ENCODE measurements at regions not wholly inside any gene's neighbourhood (a gene's known extent, or its start where the extent isn't known, plus 50 kb on each side); places are given as distances from the start of the nearest gene placed in this dataset.

- Mint-ChIP-seq H3K9me3 (no peaks in the 10 kb centered on the region), H3K4me1 (ENCODE audit: low read depth) (peaks cover 5% of the 10 kb centered on the region), H3K36me3 (ENCODE audit: low read depth) (no peaks in the 10 kb centered on the region), H3K27me3 (no peaks in the 10 kb centered on the region), H3K27ac (no peak overlapping the region), H3K4me3 (no peak overlapping the region)
- H3K27ac ChIP-seq (ENCODE audit: low read depth in 1 of 2, low read length in 2 of 2): no peak overlapping the region
- no peak for ATAC-seq (ENCODE audit: poor library complexity)
- ChIA-PET CTCF (interaction anchor here (1.2 kb wide), 1 partner anchor 63 kb away, joined by 3 read pairs; no protein-coding TSS in a partner anchor), POLR2A (no interaction called here)
- no peaks in the 10 kb centered on the region for H3K36me3 ChIP-seq (ENCODE audit: insufficient read depth, low read length)
- no peaks in the 10 kb centered on the region for H3K9me3 ChIP-seq (ENCODE audit: control insufficient read depth in 1 of 2, insufficient read depth in 1 of 2, low read length in 2 of 2)
- H3K4me1 ChIP-seq (ENCODE audit: insufficient read depth, low read length): no peaks in the 10 kb centered on the region
- TF ChIP-seq, protein P1, sequence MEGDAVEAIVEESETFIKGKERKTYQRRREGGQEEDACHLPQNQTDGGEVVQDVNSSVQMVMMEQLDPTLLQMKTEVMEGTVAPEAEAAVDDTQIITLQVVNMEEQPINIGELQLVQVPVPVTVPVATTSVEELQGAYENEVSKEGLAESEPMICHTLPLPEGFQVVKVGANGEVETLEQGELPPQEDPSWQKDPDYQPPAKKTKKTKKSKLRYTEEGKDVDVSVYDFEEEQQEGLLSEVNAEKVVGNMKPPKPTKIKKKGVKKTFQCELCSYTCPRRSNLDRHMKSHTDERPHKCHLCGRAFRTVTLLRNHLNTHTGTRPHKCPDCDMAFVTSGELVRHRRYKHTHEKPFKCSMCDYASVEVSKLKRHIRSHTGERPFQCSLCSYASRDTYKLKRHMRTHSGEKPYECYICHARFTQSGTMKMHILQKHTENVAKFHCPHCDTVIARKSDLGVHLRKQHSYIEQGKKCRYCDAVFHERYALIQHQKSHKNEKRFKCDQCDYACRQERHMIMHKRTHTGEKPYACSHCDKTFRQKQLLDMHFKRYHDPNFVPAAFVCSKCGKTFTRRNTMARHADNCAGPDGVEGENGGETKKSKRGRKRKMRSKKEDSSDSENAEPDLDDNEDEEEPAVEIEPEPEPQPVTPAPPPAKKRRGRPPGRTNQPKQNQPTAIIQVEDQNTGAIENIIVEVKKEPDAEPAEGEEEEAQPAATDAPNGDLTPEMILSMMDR (IDR thresholded peaks at IDR 0.05): no peak
- no peak overlapping the region for H3K4me3 ChIP-seq (ENCODE audit: low read length)
- intact Hi-C loops (cut with DNase I, micrococcal nuclease): no loop called here
- no peak for DNase-seq
- no peaks in the 10 kb centered on the region for H3K27me3 ChIP-seq (ENCODE audit: control insufficient read depth in 1 of 2, insufficient read depth in 2 of 2, low read length in 2 of 2)
Measured at GRCh38 chr5:109589239-109589638, 100.5 kb upstream of the MAN2A1 start.

- CTCF ChIA-PET: interaction anchor here (1.2 kb wide), 1 partner anchor 64 kb away, joined by 3 read pairs; no protein-coding TSS in a partner anchor
- POLR2A ChIA-PET: interaction anchor here (0.5 kb wide), 1 partner anchor 27 kb away, joined by 6 read pairs; no protein-coding TSS in a partner anchor
- TF ChIP-seq, protein P1 (IDR thresholded peaks at IDR 0.05): no peak
- H3K27ac ChIP-seq (ENCODE audit: low read depth in 1 of 2, low read length in 2 of 2): no peak overlapping the region
- no peaks in the 10 kb centered on the region for H3K9me3 Mint-ChIP-seq
- no peak overlapping the region for H3K27ac Mint-ChIP-seq
- ATAC-seq (ENCODE audit: poor library complexity) (no peak), DNase-seq (no peak)
- no peaks in the 10 kb centered on the region for H3K36me3 ChIP-seq (ENCODE audit: insufficient read depth, low read length)
- no peaks in the 10 kb centered on the region for H3K4me1 ChIP-seq (ENCODE audit: insufficient read depth, low read length)
- no peaks in the 10 kb centered on the region for H3K9me3 ChIP-seq (ENCODE audit: control insufficient read depth in 1 of 2, insufficient read depth in 1 of 2, low read length in 2 of 2)
- H3K27me3 ChIP-seq (ENCODE audit: control insufficient read depth in 1 of 2, insufficient read depth in 2 of 2, low read length in 2 of 2): no peaks in the 10 kb centered on the region
- no peak overlapping the region for H3K4me3 ChIP-seq (ENCODE audit: low read length)
- intact Hi-C loops (cut with DNase I, micrococcal nuclease): no loop called here
- H3K36me3 Mint-ChIP-seq (ENCODE audit: low read depth): no peaks in the 10 kb centered on the region
- no peaks in the 10 kb centered on the region for H3K4me1 Mint-ChIP-seq (ENCODE audit: low read depth)
- H3K4me3 Mint-ChIP-seq: no peak overlapping the region
- no peaks in the 10 kb centered on the region for H3K27me3 Mint-ChIP-seq
Measured at GRCh38 chr5:109588281-109589035, 101.3 kb upstream of the MAN2A1 start.

- ATAC-seq (ENCODE audit: poor library complexity) (no peak), DNase-seq (no peak)
- Histone ChIP-seq H3K36me3 (ENCODE audit: insufficient read depth, low read length) (no peaks in the 10 kb centered on the region), H3K27ac (ENCODE audit: low read depth in 1 of 2, low read length in 2 of 2) (no peak overlapping the region), H3K27me3 (ENCODE audit: control insufficient read depth in 1 of 2, insufficient read depth in 2 of 2, low read length in 2 of 2) (no peaks in the 10 kb centered on the region), H3K9me3 (ENCODE audit: control insufficient read depth in 1 of 2, insufficient read depth in 1 of 2, low read length in 2 of 2) (no peaks in the 10 kb centered on the region), H3K4me3 (ENCODE audit: low read length) (no peak overlapping the region), H3K4me1 (ENCODE audit: insufficient read depth, low read length) (no peaks in the 10 kb centered on the region)
- no peaks in the 10 kb centered on the region for H3K27me3 Mint-ChIP-seq
- no peaks in the 10 kb centered on the region for H3K4me1 Mint-ChIP-seq (ENCODE audit: low read depth)
- TF ChIP-seq, protein P1 (IDR thresholded peaks at IDR 0.05): no peak
- intact Hi-C loops (cut with DNase I, micrococcal nuclease): no loop called here
- H3K36me3 Mint-ChIP-seq (ENCODE audit: low read depth): no peaks in the 10 kb centered on the region
- ChIA-PET POLR2A (no interaction called here), CTCF (no interaction called here)
- H3K4me3 Mint-ChIP-seq: no peak overlapping the region
- H3K9me3 Mint-ChIP-seq: no peaks in the 10 kb centered on the region
- no peak overlapping the region for H3K27ac Mint-ChIP-seq
Measured at GRCh38 chr5:109584986-109585599, 104.6 kb upstream of the MAN2A1 start.
